Astrocyte (in vitro differentiated cells and primary cell): ENCODE measurements at regions not wholly inside any gene's neighbourhood (a gene's known extent, or its start where the extent isn't known, plus 50 kb on each side); places are given as distances from the start of the nearest gene placed in this dataset.

Experiments used
- DNase-seq: peaks from one replicate; pipeline ENCODE4 v3.0.0-alpha.2; 2010; ENCODE audit warnings: low read depth
- FAIRE-seq: peaks from 2 replicates; lab custom pipeline; 2011; peaks lifted over from hg19 to GRCh38; lab: Jason Lieb, UNC
- H2AFZ ChIP-seq: 2 replicates; pipeline ENCODE4 v1.6.0; 2012; ENCODE audit warnings: low read depth, low read length, inconsistent platforms
- H3K27ac ChIP-seq: 2 replicates; pipeline ENCODE4 v1.5.1; 2011; ENCODE audit warnings: low read depth, low read length, inconsistent platforms
- H3K27me3 ChIP-seq: 2 replicates; pipeline ENCODE4 v1.6.0; 2011; ENCODE audit warnings: low read length, inconsistent platforms; ENCODE audit not compliant: insufficient read depth
- H3K36me3 ChIP-seq: 2 replicates; pipeline ENCODE4 v1.5.1; 2011; ENCODE audit warnings: low read length, inconsistent platforms; ENCODE audit not compliant: insufficient read depth
- H3K4me1 ChIP-seq: 2 replicates; pipeline ENCODE4 v1.5.1; 2011; ENCODE audit warnings: low read length, inconsistent platforms; ENCODE audit not compliant: insufficient read depth
- H3K4me2 ChIP-seq: 2 replicates; pipeline ENCODE4 v1.6.0; 2012; ENCODE audit warnings: low read length, inconsistent platforms
- H3K4me3 ChIP-seq: 2 replicates; pipeline ENCODE4 v1.5.1; 2011; ENCODE audit warnings: low read depth, mild to moderate bottlenecking, low read length, inconsistent platforms; ENCODE audit not compliant: insufficient read depth
- H3K79me2 ChIP-seq: 2 replicates; pipeline ENCODE4 v1.6.0; 2012; ENCODE audit warnings: mild to moderate bottlenecking, low read length, inconsistent platforms; ENCODE audit not compliant: insufficient read depth
- H3K9ac ChIP-seq: 2 replicates; pipeline ENCODE4 v1.6.0; 2012; ENCODE audit warnings: mild to moderate bottlenecking, low read length, inconsistent platforms
- H3K9me3 ChIP-seq: 2 replicates; pipeline ENCODE4 v1.5.1; 2012; ENCODE audit warnings: low read depth, mild to moderate bottlenecking, low read length, inconsistent platforms; ENCODE audit not compliant: insufficient read depth
- H4K20me1 ChIP-seq: 2 replicates; pipeline ENCODE4 v1.6.0; 2012; ENCODE audit warnings: low read length, inconsistent platforms; ENCODE audit not compliant: insufficient read depth
- H3K27ac Mint-ChIP-seq: one replicate; pipeline ENCODE4 v1.8.0; 2021; ENCODE audit warnings: mild to moderate bottlenecking, mixed read lengths; ENCODE audit not compliant: unreplicated experiment
- H3K27me3 Mint-ChIP-seq: one replicate; pipeline ENCODE4 v1.8.0; 2021; ENCODE audit warnings: low read depth, mixed read lengths; ENCODE audit not compliant: unreplicated experiment
- H3K36me3 Mint-ChIP-seq: one replicate; pipeline ENCODE4 v1.8.0; 2021; ENCODE audit warnings: low read depth, mixed read lengths; ENCODE audit not compliant: unreplicated experiment
- H3K4me1 Mint-ChIP-seq: one replicate; pipeline ENCODE4 v1.8.0; 2021; ENCODE audit warnings: low read depth, mixed read lengths; ENCODE audit not compliant: unreplicated experiment
- H3K4me3 Mint-ChIP-seq: one replicate; pipeline ENCODE4 v1.8.0; 2021; ENCODE audit warnings: mild to moderate bottlenecking, moderate library complexity, mixed read lengths; ENCODE audit not compliant: unreplicated experiment
- H3K9me3 Mint-ChIP-seq: one replicate; pipeline ENCODE4 v1.8.0; 2021; ENCODE audit warnings: mild to moderate bottlenecking, mixed read lengths; ENCODE audit not compliant: unreplicated experiment
- EZH2 ChIP-seq: IDR thresholded peaks from 2 replicates; pipeline ENCODE4 v1.6.1; 2012; ENCODE audit warnings: mild to moderate bottlenecking, low read length, inconsistent platforms; ENCODE audit not compliant: insufficient read depth
- TF ChIP-seq, protein P1 (sequence below): IDR thresholded peaks from 2 replicates; pipeline ENCODE4 v1.5.1; 2011; ENCODE audit warnings: low read depth, mild to moderate bottlenecking, inconsistent platforms, low read length, moderate library complexity; ENCODE audit not compliant: insufficient read depth

DNA sequence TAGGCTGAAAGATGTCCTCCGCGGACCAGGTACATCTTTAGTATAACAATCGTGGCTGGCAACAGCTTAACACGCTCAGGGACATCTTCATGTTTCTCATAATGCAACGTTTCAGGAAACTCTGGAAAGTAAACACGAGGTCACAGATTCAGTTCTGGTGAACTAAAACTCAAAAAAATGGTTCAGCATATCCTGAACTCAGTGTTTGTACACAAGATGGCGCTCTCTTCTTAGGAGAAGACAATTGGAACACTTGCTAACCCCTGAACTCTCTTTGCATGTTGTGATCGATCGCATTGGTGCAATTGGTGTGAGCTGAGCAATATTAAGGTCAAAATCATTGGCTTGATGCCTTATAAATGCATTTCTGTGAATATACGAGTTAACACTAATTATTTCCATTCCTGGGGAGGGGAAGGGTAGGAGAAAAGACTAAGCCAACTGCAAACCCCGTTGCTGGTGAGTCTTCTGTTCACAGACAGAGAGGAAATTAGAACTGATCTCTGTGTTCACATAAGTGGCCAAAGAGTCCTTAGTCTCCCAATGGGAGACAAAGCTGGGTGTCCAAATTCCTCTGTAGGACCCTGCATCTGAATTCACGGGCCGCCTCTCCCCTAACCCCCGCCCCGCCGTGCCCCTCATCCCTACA is 52.6 kb upstream of the FAM180A start:
- Histone ChIP-seq H2AFZ (peak overlapping the region; percentile 62), H3K27me3 (no peaks in the 10 kb centered on the region), H3K79me2 (no peaks in the 10 kb centered on the region), H3K27ac (no peak overlapping the region), H3K4me3 (no peak overlapping the region), H3K4me2 (peak overlapping the region; percentile 61), H3K36me3 (no peaks in the 10 kb centered on the region), H3K9me3 (no peaks in the 10 kb centered on the region), H3K9ac (no peak overlapping the region), H4K20me1 (no peaks in the 10 kb centered on the region), H3K4me1 (peaks cover 4% of the 10 kb centered on the region)
- Mint-ChIP-seq H3K4me3 (no peak overlapping the region), H3K4me1 (peaks cover 13% of the 10 kb centered on the region), H3K9me3 (peaks cover 5% of the 10 kb centered on the region), H3K36me3 (no peaks in the 10 kb centered on the region), H3K27ac (no peak overlapping the region), H3K27me3 (peaks cover 8% of the 10 kb centered on the region)
- FAIRE-seq (peak; percentile 95), DNase-seq (peak; percentile 48)
- TF ChIP-seq, protein P1, sequence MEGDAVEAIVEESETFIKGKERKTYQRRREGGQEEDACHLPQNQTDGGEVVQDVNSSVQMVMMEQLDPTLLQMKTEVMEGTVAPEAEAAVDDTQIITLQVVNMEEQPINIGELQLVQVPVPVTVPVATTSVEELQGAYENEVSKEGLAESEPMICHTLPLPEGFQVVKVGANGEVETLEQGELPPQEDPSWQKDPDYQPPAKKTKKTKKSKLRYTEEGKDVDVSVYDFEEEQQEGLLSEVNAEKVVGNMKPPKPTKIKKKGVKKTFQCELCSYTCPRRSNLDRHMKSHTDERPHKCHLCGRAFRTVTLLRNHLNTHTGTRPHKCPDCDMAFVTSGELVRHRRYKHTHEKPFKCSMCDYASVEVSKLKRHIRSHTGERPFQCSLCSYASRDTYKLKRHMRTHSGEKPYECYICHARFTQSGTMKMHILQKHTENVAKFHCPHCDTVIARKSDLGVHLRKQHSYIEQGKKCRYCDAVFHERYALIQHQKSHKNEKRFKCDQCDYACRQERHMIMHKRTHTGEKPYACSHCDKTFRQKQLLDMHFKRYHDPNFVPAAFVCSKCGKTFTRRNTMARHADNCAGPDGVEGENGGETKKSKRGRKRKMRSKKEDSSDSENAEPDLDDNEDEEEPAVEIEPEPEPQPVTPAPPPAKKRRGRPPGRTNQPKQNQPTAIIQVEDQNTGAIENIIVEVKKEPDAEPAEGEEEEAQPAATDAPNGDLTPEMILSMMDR = peak; percentile 87
- TF ChIP-seq EZH2 = no peak

DNA sequence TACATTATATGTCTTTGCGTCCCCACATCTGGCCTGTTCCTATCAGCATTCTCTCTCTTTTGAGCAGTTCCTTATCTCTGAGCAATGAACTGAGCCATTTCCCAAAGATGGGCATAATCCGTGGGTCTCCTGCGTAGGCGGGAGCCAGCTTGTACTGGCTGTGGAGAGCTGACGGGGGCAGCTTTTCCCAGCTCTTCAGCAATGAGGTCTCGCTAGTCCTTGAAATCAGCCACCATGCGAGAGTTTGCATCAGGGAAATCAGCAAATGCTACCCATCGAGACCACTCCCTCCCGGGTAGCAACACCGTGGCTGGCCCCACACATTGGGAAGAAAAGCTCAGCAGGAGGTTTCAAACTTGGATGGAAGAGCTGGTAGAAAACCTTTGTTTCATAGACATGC is 51.9 kb upstream of the FAM180A start:
- no peak for TF ChIP-seq EZH2
- TF ChIP-seq, protein P1 = no peak
- Histone ChIP-seq H3K79me2 (no peaks in the 10 kb centered on the region), H4K20me1 (no peaks in the 10 kb centered on the region), H3K9ac (no peak overlapping the region), H3K27ac (no peak overlapping the region), H3K9me3 (no peaks in the 10 kb centered on the region), H3K36me3 (no peaks in the 10 kb centered on the region), H2AFZ (peak overlapping the region; percentile 62), H3K4me2 (peak overlapping the region; percentile 61), H3K4me1 (peaks cover 4% of the 10 kb centered on the region), H3K4me3 (no peak overlapping the region), H3K27me3 (no peaks in the 10 kb centered on the region)
- H3K4me3 Mint-ChIP-seq = no peak overlapping the region
- no peak for FAIRE-seq
- H3K36me3 Mint-ChIP-seq = no peaks in the 10 kb centered on the region
- peaks cover 8% of the 10 kb centered on the region for H3K27me3 Mint-ChIP-seq
- no peak for DNase-seq
- peaks cover 5% of the 10 kb centered on the region for H3K9me3 Mint-ChIP-seq
- no peak overlapping the region for H3K27ac Mint-ChIP-seq
- peaks cover 15% of the 10 kb centered on the region for H3K4me1 Mint-ChIP-seq

DNA sequence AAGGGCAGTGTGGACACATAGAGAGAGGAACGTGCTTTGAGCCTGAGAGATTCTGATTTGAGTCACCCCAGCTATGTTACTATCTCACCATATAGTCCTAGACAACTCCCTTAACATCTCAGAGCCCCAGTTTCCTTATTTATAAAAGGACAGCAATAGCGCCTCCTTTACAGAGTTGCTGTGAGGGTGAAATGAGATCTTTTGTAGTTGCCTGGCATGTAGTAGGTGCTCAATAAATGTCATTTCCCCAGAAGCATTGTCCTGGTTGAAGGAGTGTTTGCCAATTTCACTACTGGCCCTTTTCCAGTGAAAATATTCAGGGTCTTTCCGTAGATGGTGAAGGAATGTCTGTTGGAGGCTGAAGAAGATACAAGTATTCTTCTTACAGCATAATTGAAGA is 51.3 kb upstream of the FAM180A start:
- Mint-ChIP-seq H3K4me3 (no peak overlapping the region), H3K27ac (no peak overlapping the region), H3K9me3 (peaks cover 5% of the 10 kb centered on the region), H3K36me3 (no peaks in the 10 kb centered on the region), H3K27me3 (peaks cover 8% of the 10 kb centered on the region), H3K4me1 (peaks cover 15% of the 10 kb centered on the region)
- no peak for TF ChIP-seq EZH2
- TF ChIP-seq, protein P1 = no peak
- H3K9me3 ChIP-seq = no peaks in the 10 kb centered on the region
- no peak overlapping the region for H3K27ac ChIP-seq
- no peaks in the 10 kb centered on the region for H3K27me3 ChIP-seq
- no peak for DNase-seq
- H3K4me3 ChIP-seq = no peak overlapping the region
- H3K9ac ChIP-seq = no peak overlapping the region
- H3K4me1 ChIP-seq = peaks cover 4% of the 10 kb centered on the region
- H3K79me2 ChIP-seq = no peaks in the 10 kb centered on the region
- H3K4me2 ChIP-seq = no peak overlapping the region
- H2AFZ ChIP-seq = no peak overlapping the region
- FAIRE-seq = no peak
- no peaks in the 10 kb centered on the region for H3K36me3 ChIP-seq
- H4K20me1 ChIP-seq = no peaks in the 10 kb centered on the region
